NCI-H1694 treated with DMSO at 0.1 percent for 48 hours (cell line): ENCODE measurements at regions not wholly inside any gene's neighbourhood (a gene's known extent, or its start where the extent isn't known, plus 50 kb on each side); places are given as distances from the start of the nearest gene placed in this dataset.
A peak's percentile ranks its signal among the peaks of the same experiment; 100 is the strongest.
"Not testable (repeated sequence)": the region's sequence is repeated elsewhere in the genome, so short reads cannot be mapped to it uniquely, and the experiment has no call there.

ENCODE experiments used
- DNase-seq: peaks from one replicate; lab custom pipeline; 2025; lab: John Stamatoyannopoulos, UW

DNA sequence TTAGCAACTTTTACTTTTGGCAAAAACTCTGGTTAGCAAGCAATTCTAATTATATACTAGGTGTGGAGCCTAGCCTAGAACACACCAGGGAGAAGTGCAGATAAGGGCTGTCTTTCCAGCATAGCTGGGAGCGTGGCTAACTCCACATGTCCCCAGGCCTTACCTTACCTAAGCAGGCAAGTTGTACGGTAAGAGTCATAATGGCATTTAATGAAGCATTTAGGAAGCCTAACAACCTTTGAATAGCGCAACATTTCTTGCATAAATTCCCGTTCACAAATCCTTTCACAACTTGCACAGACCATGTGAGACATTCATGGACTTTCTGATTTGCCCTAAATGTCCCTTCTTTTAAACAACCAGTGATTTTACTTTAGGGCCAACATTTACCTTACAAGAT, 917.4 kb upstream of the ACO1 start:
- DNase-seq: no peak

DNA sequence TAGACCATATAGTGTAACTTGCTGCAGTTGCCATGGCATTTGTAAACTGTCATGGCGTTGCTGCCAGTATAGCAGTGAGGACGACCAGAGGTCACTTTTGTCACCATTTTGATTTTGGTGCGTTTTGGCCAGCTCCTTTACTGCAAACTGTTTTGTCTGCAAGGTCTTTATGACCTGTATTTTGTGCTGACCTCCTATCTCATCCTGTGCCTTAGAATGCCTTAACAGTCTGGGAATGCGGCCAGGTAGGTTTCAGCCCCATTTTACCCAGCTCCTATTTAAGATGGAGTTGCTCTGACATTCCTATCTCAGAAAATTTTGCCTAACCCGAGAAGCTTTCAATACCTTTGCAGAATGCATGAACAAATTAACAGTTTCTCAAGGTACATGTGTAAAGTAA, 914.4 kb upstream of the ACO1 start:
- DNase-seq: no peak

DNA sequence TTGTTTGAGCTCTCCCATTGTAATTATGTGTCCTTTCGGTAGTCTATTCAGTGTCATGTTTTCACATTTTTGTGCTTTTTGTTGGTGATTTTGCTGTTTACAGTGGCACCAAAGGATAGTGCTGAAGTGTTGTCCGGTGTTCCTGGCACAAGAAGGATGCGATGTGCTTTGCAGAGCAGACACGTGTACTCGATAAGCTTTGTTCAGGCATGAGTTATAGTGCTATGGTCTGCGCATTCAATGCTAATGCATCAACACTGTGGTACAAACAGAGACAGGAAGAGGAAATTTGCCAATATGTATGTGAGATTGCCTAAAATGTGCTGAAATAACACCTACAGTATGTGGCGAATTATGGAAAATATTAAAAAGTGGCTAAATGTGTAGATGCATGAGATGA, 913.4 kb upstream of the ACO1 start:
- no peak for DNase-seq

DNA sequence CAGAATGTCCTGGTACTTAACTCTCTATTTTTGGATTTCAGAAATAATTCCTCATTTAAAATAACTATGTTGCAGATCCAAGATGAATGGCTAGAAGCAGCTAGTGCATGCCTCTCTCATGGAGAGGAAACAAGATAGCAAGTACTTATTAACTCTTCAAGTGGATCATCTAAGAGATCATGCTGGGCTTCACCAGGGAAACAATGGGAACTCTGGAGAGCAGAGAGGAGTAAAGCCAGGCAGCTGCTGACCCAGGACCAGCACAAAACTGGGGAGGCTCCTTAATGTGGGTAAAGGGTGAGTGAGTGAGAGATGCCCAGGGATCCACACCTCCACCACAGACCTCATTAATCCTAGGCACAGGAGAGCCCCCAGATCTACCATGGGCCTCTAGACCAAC, 897.8 kb upstream of the ACO1 start:
- no peak for DNase-seq

DNA sequence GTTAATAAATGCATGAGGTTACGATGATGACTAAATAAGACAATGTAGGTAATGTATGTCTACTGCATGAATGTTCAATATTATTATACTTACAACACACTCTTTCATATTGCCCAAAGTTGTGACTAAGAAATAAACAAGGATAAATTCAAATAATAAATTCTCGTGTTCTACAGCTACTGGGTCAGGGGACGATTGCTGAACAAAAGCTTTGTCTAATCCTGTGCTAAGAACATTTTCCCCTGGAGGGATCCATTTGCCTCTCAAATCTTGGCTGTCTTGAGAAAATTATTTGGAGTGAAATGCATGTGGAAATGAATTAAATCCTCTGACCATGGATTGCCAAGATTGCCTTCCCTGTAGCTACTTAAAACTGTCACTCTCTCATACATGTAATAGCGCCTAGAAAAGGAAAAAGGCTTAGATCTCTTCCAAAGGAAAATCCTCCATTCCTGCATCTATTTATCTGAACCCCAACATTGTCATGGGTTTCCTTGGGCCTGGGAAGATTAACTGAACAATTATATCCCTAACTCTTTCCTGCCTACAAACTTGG, 893.8 kb upstream of the ACO1 start:
- DNase-seq: no peak

DNA sequence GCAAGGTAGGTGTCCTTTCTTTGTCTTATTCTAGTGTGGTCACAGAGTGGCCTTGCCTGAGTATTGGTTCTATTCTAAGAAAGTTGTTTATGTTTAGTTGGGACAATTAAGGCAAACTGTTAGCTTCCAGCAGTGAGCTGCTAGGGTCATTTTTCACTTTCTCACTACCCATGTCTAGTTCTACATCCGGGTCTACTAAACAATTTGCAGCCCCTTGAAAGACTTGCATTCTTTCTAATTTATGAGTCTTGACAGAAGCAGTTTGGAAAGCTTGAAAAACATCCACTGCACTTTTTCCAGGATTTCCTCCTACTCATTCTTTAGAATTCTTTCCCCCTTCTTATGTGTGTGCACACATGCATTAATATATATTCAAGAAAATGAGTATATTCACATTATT, 892.2 kb upstream of the ACO1 start:
- no peak for DNase-seq

DNA sequence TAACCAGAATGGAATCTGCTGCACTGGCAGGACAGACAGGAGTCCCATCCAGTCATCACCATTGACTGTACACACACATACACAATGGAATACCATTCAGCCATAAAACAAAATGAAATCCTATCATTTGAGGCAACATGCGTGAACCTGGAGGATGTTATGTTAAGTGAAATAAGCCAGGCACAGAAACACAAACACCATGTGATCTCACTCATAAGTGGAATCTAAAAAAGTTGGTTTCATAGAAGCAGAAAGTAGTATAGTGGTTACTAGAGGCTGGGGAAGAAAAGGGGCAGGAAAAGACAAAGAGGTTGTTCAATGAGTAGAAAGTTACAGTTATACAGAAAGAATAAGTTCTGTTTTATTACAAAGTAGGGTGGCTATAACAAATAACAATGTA, 884.0 kb upstream of the ACO1 start:
- DNase-seq: no peak

DNA sequence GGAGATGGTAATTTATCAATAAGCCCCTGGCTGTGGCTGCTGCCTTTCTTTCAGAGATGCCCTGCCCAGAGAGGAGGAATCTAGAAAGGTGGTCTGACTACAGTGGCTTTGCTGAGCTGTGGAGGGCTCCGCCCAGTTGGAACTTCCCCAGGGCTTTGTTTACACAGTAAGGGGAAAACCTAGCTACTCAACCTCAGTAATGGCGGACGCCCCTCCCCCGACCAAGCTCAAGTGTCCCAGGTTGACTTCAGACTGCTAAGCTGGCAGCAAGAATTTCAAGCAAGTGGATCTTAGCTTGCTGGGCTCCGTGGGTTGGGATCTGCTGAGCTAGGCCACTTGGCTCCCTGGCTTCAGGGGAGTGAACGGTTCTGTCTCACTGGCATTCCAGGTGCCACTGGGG, 865.4 kb upstream of the ACO1 start:
- no peak for DNase-seq

DNA sequence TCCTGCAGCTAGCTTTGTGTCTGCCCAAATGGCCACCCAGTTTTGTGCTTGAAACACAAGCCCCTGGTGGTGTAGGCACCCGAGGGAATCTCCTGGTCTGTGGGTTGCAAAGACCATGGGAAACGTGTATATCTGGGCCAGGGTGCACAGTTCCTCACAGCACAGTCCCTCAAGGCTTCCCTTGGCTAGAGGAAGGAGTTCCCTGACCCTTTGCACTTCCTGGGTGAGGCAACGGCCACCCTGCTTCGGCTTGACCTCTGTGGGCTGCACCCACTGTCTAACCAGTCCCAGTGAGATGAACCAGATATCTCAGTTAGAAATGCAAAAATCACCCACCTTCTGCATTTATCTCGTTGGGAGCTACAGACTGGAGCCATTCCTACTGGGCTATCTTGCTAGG, 865.0 kb upstream of the ACO1 start:
- no peak for DNase-seq

DNA sequence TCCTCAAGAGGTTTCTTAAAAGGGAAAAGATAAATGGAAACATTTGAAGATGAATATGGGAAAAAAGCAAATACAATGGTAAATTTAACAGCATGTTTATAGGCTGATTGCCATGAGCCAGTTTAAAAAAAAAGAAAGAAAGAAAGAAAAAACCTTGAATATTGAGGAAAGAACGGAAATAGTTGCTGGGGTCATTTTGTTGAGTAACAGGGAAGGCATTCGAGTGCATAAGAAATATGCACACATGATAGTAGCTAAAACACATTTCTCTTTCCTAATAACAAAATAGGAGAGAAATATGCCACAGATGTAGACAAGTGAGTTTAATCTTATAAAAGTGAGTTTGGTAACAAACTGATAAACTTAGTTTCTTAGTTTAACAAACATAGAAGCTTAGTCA, 864.6 kb upstream of the ACO1 start:
- DNase-seq: no peak

DNA sequence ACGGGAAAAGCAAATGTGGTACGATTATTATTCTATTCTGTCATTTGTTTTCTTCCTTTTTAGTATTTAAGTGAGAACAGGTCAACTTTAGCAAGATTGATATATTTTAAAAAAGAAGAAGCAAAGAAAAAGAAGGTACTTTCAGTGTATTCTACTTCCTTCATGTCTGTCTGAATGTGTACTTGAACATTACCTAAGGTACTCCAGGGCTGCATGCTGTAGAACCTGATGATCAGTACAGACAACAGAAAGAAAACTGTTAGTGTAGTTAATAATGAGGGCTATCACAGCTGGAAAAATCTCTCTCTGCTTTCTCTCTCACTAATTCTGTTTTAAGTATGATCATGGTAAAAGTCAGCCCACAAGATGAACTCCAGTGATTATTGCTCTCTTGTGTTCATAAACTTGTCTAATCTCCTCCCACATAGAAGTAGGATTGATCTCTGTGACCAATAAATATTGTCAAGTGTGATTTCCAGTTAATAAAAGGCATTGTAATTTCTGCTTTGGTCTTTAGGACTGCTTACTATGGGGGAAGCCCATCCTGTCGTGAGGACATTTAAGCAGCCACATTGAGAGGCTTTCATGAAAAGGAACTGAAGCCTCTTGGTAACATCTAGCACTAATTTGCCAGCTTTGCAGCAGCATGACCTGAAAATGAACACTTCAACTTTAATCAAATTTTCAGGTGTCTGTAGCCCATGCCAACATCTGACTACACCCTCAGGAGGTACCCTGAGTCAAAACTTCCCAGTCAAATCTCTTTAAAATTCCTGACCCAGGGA, 864.0 kb upstream of the ACO1 start:
- no peak for DNase-seq

DNA sequence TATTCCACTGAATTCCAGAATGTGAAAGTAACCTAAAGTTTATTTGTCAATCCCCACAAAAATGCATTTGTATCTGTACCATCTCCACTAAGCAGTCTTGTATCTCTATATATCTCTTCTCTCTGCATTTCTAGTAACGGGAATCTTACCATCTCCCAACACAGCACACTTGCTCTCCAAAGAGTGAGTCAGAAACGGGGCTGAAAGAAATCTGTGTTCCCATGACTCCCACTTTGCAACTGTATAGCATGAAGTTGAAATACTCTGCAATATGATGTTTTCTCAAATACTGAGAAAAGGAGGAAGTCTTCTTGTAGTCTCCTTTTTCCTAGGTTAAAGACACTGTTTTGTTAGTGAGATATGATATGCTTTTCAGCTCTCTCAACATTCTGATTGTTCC, 848.8 kb upstream of the ACO1 start:
- DNase-seq: no peak

DNA sequence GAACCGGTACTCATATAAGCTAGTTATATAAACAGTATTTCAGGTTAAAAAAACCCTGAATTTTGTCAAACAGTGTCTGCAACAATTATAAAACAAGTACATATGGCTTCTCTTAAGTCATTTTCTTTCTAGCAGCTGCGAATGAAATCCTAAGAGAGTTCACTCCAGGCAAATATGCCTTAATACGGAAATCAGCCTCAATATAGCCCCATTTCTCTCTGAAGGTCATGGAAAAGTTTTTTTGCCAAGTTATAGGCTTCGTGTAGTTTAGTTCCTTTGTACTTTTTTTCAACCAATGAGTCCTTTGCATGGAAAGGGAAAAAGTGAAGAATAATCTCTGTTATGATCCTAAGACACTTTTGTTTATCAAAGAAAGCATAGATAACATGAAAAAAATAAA, 848.0 kb upstream of the ACO1 start:
- no peak for DNase-seq

DNA sequence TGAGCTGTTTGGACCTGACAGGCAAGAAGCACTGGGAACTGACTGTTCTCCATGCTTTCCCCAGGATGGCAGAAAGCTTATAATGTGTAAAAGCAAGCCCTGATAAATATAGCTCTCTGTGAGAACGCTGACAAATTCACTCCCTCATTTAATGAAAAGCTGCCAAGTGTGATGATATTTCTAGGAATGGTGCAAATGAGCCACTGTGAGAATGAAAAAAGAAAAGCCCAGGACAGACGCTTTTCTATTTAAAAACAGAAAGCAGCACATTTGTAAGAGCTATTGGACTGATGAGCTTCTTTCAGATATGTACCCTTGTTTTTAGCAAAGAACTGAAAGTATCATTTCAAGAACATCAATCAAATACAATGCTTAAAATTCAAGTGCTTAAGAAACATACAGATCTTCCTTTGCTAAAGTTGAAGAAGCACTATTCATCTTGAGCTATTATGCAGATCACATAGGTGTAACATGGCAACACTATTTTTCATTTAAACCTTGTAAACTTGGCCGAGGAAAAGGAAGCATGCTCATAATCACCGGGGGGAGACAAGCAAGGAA, 842.6 kb upstream of the ACO1 start:
- DNase-seq: peak; percentile 12

DNA sequence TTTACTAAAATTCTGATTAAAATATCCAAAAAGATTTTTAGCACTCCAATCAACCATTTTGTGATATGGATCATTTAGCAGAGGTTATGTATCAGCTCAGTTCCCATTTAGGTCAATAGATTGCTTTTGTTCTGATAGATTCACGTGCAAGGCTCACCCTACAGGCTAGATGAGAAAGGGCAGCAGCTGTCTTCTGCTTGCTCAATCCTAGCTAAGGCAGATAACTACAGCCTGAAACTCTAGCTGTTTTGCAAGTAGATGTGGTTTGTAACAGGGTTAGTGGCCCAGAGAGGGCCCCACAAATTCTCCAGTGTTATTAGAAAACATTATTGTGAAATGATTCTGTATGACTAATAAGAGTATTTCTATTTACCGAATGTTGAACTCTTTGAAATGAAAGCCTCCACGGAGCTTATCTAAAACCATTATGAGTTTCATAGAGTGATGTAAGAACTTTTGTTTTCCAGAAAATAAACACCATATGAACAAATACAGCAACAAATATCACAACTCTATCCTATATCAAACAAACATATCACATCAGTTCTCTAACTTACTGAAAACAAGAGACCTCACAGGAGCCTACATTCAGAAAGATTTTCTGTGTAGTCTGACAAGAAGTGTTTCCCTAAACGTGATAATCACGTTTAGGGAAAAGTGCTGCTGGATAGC, 841.9 kb upstream of the ACO1 start:
- DNase-seq: peak; percentile 78

DNA sequence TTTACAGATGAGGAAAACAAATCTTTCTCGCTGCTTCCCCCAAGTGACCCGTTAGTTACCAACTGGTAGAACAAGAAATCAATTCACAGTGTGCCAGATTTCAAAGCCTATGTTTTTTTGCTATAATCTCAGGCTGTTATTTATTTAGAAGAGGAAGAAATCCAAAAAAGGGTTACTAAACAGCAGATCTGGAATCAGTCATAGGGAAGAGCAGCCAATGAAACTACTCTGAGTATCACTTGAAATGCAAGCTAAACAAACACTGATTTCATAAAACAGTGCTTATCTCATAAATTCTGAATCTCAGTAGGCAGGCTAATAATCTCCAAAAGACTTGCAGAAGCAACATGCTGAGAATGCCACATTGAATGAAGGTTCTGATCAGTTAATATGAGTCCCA, 829.5 kb upstream of the ACO1 start:
- DNase-seq: no peak

DNA sequence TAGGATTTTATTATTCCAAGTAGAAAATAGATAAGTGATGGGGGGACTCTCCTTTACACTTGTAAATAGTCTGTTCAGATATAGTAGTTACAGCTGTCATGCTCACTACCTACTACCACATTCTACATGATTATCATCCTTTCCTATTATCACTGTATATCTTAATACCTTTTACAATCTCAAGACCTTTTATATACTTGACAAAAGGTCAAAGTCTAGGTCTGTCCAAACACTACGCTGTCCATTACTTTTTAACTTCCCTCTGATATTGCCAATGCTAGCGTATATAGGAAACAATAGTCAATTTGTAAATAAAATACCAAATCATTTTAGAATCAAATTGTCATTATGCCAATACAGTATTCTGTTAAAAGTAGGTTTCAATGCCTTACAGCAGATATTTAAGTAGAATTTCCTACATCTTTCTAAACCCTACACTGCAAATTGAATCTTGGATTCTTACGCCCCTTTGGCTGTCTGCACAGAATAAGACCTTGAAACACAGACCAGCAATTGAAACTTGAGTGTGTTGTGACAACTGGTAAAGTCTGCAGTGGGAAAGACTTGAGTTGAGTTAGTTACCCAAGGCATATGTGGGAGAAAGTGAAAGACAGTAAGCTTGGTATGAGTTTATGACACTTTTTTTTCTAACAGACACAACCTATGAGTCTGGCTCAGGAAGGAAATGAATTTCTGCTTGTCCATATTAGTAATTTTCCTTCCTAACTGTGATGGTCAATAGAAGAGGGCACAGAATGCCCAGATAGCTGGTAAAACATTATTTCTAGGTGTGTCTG, 827.6 kb upstream of the ACO1 start:
- DNase-seq: no peak

DNA sequence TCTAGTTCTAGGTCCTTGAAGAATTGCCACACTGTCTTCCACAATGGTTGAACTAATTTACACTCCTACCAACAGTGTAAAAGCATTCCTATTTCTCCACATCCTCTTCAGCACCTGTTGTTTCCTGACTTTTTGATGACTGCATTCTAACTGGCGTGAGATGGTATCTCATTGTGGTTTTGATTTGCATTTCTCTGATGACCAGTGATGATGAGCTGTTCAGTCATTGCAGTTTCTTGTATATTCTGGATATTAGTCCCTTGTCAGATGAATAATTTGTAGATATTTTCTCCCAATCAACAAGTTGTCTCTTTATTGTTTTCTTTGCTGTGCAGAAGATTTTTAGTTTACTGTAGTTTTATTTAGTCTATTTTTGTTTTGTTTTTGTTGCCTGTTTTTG, 812.3 kb upstream of the ACO1 start:
- DNase-seq: not testable (repeated sequence)

DNA sequence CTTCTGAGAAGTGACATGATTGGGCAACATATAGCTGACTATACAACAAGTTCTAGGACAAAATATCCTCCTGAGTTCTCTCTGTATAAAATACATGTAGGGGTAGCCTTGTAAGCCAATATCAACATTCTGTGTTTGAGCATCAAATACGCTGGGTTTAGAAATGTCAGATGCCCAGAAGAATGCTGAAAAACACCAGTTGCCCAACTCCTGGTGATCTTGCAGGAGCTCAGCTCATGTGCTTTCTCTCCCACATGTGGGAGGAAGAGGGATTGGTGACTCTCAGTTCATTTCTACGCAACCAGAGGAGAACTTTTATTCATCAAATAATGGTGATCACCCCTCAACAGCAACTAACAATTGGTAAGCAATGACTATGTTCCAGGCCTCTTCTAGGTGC, 810.9 kb upstream of the ACO1 start:
- no peak for DNase-seq

DNA sequence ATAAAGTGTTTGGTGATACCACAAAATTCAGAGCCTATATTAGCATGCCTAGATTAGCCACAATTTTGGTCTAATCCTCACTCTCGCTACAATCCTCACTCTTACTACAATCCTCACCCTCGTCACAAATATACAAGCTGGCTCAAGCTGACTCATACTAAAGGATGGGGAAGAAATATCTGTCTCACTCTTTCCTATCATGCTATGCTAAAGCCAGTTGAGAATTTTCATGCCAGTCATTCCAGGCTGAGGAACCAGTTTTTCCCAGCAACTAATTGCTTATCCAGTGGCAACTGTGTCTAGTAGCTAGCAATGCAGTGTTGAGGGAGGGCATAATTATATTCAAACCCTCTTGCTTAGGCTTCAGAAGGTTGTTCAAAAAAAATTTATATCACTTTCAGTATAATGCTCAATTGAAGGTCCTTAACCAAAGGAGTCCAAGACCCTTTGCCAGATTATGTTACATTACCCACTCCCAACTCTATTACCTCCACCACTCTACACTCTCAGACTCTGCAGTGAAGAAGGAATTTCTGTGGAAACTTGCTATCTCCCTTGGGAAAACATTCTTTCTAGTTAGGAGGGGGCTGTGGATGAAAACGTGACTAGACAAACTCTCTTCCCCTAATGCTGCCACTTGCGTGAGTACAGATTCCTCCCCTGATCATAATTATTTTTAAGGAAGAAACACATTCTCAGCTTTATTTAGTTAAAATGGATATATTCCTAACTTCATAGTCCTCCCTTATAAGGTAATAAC, 810.3 kb upstream of the ACO1 start:
- no peak for DNase-seq

DNA sequence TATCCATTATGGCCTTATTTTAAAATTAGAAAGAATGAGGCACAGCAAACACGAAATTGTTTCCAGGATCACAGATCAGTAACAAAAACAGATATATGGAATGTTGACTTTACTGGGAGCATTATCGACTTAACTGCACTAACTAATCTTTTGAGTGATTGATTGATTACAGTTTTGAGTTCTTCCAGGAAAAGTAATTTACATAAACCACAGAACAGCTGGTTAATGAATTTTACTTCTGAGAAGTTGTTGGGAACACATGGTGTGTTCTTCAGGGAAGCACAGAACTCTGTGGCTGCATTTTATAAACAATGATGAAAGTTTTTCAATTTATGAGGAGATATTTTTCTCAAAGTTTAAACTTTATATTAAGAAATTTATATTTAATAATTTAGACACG, 802.4 kb upstream of the ACO1 start:
- DNase-seq: no peak

DNA sequence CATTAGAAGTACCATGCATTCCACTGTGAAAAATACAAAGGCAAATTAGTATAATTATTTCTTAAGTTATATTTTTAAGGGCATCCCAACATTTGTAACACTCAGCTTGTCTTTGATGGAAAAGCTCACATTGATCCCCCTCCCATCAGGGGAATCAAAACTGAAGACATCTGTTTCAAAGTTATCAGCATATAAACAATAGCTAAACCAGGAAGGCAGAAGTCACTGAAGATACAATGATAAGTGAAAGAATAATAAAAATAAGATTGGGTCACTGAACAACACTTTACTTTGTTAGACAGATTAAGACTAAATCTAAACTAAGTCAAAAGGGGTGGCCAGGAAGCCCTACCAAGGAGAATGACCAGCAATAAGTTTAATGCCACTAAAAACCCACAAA, 801.9 kb upstream of the ACO1 start:
- DNase-seq: no peak
